ENCODE measurements at regions not wholly inside any gene's neighbourhood (a gene's known extent, or its start where the extent isn't known, plus 50 kb on each side); places are given as distances from the start of the nearest gene placed in this dataset.
"Not testable (repeated sequence)": the region's sequence is repeated elsewhere in the genome, so short reads cannot be mapped to it uniquely, and the experiment has no call there.

DNA sequence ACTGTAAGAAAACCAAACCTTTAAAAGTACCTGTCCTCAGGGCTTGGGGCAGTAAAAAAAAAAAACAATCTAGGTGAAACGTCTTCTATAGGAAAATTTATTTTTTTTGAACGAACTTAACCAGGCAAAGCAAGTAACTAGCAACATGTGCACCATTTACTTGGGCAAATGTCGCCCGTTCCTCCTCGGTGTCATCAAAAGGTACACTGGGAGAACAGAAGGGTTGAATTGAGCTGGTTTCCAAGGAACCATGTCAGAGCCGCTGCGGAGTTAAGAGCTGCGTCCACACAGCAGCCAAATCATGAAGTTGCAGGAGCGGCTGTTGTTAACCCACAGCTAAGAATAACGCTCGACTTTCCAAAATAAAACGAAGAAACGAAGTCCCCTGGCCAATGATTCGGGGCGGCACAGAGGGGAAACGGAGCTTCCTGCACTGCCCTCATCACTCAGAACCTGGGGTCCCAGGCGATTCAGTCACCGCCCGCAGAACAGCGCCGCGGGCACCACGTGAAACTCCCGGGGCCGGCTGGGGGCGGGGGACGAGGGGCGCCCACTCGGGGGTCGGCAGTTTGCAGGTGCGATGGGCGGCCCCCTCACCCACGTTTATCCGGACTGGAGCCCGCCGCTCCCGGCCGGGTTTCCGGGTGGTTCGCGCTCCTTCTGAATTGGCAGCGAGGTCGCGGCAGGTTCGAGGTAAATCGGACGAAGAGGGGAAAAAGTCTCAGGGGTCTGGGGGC, 53.6 kb upstream of the PLGLB1 start:
- DNase-seq = peak; percentile 46

DNA sequence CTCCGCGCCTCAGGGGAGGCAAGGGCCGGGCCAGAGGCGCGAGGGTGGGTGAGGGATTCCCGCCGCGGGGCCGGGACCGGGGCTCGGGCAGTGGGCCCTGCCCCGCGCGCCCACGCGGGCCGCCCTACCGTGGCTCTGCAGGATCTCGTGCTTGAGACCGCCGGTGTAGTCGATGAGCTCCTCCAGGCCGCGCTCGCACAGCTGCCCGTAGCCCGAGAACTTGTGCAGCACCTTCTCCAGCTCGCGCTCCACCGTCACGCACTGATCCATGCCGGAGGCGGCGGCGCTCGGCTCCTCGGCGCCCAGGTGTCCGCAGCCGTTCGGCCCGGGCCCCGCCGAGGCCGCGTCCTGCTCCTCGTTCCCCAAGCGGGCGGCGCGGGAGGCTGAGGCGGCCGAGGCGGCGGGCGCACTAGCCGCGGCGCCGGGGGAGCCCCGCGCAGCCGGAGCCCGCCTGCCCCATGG, 54.2 kb upstream of the PLGLB1 start:
- peak; percentile 68 for DNase-seq

DNA sequence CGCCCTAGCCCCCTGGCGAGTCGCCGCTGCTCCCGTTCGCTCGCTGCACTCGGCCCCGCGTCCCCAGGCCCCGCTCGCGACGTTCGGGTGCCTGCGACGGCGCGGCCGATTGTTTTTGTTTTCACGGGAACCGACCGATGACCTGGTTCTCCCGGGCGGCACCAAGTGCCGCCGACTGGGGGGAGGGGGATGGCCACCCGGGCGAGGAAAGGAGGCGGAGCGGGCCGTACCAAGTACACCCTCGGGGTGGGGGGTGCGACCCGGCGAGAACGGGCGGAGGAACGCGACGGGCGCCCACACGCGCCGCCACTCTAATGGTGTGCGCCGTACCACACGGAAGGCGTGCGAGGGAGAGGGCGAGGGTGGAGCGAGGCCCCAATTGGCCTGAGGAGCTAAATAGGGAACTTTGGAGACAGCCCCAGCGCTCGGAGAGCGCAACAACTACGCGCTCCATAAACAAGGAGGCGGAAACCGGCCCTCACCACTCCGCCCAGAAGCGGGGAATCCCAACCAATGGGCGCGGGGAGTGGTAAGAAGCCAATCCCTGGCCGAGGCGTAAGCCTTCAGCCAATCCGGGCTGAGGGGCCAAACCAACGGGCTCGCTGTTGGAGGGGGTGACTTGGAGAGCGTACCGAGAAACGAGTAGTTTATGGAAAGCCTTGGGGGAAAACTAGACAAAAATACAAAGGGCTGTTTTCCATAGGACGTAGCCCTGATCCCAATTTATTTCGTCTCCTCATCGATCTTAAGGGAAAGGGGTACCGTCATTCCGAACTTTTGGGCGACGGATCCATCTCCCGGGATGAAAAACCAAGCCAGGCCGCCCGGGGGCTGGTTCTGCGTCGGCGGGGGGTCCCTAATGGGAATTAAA, 54.8 kb upstream of the PLGLB1 start:
- DNase-seq = peak; percentile 94

DNA sequence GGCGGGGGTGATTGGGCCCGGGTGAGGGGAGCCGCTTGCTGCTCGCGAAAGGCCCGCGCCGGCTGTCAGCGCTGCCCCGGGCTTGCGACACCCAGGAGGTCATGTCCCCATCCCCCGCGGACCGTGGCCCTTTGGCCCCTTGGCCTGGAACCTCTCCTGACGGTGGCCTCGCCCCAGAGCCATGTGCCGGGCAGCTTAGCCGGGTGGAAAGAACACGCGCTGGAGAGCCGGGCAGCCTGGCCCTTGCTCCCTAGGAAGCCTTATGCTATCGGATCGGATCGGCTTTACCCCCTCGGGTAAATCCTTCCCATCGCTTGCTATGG, 55.4 kb upstream of the PLGLB1 start:
- DNase-seq = not testable (repeated sequence)

DNA sequence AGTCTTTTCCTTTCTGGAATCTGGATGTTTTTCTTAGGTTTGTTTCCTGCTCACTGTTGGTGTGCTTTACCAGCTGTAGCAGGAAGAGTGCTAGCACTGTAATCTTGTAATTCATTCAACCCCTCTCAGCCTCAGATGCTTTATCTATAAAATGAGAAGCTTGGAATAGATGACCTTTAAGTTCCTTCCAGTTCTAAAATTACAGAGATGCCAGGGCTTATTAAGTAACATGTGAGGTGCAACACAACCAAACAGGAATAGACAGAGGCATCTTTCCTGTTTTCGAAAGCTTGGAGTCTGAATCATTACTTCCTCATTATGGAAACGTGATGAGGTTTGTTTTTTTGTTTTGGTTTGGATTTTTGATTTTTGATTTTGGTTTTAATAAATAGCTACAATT, 60.1 kb upstream of the PLGLB1 start:
- DNase-seq = not testable (repeated sequence)

DNA sequence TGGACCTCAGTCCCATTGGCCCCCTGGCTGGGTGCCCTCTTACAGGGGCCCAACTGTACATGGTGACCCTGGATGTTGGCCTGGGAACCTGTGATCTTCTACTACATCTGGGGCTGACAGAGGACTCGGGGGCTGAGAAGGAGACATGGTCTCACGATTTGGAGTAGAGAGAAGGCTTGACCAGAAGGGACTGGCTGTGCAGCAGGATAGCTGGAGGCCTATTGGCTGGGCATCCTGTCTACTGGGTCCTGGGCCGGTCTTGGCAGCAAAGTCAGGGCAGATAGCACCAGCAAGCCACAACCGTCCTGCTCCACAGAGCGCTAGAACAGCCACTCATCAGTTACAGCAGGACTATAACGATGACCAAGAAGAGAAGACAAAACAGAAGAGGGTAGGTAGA, 66.4 kb upstream of the PLGLB1 start:
- not testable (repeated sequence) for DNase-seq

DNA sequence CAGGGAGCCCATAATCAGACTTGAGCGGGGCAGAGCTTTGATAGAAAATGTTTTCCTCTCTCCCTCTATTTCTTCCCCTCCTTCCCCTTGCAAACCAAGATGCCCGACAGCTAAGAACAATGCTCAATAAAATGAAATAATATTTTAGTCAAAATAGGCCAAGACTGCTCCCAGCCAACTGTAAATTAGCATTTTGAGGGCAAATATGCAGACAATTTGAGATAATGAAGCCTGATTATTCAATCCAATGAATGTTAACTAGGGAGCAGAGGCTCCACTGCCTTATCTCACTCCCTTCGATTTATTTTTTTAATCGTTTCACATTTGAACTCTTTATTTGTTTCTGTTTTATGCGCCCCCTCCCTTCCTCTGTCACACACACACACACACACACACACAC, 67.8 kb upstream of the PLGLB1 start:
- not testable (repeated sequence) for DNase-seq

DNA sequence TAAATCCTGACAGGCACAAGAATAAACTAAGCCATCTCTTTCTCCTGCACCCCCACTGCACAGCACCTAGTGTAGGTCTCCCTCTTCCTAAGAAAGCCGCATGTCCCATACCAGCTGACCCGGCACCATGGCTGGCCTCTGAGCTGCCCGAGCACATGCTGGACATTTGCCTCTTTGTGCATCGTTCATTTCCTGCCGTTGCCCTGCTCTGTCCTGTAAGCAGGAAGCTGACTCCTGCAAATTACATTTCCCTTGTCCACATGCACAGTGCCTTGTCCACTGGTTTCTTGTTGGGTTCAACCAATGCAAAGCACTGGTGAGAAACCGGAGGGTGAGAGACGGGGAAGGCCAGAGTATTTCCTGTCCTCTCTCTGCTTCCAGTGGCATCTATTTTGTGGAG, 71.6 kb upstream of the PLGLB1 start:
- not testable (repeated sequence) for DNase-seq

DNA sequence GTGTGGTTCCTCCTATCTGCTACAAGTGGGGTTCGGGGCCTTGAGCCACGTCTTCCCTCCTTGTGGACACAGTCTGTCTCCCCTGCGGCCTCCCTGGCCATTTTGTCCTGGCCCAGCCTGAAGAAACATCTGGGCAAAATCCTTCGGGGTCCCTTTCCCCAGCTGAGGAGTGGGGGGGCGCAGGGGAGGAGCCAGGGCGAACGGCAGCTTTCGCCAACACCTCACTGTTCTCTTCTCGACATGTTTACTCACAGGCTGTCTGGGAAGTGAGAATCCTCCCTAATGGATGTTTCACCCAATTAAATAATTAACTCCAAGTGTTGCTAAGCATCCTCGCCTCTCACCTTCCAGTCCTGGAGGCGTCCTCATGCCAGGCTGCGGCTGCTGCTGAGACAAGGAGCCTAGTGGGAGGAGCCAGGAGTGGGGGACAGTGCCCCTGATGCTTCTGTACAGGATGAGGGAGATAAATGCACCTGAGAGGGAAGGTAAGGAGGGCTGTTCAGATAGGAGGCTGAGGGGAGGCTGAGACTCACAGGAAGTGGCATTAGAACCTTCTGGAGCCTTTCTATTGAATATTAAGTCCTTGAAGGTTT, 72.4 kb upstream of the PLGLB1 start:
- not testable (repeated sequence) for DNase-seq

DNA sequence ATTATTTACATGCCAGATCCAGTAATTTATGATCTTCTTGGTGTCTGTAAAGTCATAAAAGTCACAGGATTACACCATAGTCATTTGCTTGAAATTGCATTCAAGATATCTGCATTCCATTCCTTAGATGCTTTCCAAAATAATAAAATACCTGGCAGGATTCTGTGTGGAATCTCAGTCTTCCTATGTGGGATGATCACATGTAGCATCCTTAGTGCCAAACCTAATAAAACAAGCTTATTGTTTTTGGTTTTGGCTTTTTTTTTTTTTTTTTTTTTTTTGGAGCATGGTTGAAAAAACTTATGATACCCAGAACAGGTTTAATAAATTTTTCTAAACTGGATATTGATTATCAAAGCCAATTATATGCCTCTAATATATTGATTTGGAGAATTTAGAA, 74.2 kb upstream of the PLGLB1 start:
- not testable (repeated sequence) for DNase-seq

DNA sequence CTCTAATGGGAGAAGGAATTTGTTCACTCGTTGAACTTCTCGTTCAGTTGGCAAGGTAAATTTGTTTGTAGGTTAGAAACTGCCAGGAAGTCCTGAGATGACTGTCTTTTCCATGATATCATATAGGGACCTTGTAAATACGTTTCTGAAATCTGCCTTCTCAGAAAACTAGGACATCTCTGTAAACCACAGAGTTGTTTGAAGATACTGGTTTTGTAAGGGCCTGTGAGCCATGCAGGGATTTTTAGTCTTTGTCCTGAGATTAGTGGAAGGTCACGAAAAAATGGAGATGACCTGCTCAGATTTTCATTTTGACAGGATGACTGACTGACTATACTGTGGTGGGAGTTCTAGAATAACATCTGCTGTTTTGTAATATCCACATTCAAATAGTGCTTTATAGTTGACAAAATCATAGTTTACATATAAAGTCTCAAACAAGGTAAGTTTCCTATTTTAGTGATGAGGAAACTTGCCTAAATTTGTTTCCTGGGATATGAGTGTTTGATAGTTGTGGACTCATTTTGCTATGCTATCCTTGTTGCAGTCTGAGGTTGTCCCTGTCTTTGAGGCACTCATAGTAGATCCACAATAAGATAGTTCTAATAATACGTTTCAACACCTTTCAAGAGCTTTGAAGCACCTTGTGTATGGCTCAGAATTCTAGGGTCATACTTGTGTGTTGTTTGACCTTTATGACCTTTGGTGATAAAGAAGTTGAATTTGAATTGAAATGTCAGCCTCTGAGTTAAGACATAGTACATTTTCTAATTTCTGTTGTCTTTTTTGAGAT, 107.3 kb upstream of the PLGLB1 start:
- not testable (repeated sequence) for DNase-seq

DNA sequence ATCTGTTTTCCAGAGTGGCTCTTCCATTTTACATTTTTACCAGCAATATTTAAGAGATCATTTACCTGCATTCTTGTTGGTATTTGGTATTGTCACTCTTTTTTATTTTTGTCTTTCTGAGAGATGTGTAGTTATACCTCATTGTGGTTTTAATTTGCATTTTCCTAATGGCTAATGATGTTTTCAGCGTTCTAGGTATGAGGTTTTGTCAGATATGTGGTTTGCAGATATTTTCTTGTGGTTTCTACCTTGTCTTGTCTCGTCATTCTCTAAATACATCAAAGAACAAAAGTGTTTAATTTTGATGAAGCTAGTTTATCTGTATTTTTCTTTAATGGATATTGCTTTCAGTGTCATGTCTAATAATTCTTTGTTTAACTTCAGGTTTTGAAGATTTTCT, 110.9 kb upstream of the PLGLB1 start:
- DNase-seq = not testable (repeated sequence)

DNA sequence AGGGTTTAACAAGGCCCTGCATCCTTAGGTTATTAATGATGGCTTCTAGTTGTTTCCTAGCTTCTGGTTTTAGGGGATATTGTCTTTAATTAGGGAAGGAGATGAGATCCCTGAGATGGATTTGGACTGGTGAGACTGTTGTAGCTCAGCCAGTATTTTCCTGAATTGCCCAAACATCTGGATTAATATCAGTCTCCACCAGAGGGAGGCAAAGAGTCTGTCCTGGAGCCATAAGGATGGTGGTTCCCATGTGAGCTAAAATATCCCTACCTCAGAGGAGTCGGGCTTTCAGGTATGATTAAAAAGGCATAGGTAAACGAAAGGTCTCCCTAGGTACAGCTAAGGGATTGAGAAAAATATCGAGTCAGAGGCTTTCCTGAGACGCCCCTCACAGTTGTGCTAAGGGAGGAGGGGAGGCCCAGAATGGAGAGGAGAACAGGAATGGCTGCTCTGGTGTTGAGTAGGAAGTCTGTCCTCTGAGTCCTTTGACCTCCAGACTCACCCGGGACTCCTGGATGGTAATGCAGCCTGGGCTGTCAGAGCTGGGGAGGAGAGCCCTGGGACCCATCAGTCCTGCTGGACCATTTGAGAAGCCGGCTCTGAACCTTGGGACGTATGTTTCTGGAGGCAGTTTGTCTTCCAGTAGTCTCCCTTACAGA, 130.3 kb upstream of the PLGLB1 start:
- not testable (repeated sequence) for DNase-seq

DNA sequence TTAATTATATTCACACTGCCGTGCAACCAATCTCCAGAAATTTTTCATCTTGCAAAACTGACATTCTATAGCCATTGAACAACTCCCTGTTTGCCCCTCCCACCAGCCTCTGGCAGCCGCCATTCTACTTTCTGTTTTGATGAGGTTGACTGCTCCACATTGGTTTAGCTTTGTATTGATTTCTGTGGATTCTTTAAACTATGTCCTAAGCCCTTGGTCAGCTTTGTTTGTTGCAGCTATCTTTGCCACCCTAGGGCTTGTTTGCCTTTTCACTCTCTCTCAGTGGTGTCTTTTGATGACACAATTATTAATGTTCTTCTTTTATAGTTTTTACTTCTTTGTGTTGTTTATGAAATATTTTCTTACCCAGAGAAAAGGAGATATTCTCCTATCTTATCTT, 152.8 kb upstream of the PLGLB1 start:
- DNase-seq = not testable (repeated sequence)

DNA sequence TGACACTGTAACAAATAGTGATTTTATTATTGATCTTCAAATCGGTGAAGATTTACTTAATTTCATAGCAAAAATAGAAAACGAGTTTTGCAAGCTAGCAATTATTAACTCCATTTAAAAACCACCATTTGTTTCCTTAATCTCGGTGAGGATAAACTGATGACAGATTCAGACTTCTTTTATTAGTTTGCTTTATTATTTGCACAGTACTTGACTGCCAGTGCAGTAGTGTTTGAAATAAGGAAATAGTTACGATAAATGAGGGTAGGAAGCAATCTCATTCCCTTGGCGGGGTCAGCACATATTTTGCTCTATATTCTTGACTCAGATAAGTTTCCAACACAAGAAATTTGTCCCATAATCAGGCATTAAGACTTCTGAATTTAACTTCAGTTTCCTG, 161.7 kb upstream of the PLGLB1 start:
- not testable (repeated sequence) for DNase-seq

DNA sequence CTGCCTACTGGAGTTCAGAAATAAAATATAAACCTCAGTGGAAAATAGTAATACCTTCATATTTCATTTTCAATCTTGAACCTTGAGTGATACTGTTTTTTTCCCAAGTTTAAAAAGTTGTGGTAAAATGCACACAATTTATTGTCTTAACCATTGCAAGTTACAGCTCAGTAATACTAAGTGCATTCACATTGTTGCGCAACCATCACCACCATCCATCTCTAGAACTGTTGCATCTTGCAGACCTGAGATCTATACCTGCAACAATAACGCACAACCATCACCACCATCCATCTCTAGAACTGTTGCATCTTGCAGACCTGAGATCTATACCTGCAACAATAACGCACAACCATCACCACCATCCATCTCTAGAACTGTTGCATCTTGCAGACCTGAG, 162.6 kb upstream of the PLGLB1 start:
- DNase-seq = not testable (repeated sequence)

DNA sequence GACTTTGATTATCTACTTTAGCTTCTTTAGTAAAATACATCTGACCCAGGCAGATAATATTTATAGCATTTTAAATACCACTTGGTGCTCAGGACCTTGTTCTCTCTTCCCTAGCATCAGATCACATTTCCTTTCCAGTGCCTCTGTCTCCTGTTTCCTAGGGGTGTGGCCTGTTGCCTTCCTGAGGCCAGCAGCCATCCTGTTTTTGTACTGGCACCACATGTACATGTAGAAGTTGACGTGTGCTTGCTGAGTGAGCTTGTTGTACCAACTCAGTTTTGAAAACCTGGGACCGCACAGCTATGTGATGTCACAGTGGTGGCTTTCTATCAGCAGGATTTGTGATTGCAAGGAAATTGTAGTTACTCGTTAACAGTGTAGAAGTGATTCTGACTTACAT, 167.6 kb upstream of the PLGLB1 start:
- DNase-seq = not testable (repeated sequence)

DNA sequence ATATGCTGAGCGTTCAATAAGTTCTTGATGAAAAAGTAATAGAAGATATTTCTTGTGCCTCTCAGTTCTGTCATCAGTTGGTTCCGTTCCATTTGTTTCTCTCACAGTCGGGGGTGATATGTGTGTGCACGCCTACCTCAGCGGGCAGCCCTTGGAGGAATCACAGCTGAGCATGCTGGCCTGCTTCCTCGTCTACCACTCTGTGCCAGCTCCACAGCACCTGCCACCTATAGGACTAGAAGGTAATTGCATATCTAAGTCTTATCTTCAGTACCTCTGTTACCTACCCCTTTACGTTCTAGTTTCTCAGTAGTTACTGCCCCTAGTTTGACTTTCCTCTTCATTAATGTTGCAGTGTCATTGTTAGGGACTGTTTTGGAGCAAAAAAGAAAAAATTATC, 171.7 kb upstream of the PLGLB1 start:
- DNase-seq = not testable (repeated sequence)

DNA sequence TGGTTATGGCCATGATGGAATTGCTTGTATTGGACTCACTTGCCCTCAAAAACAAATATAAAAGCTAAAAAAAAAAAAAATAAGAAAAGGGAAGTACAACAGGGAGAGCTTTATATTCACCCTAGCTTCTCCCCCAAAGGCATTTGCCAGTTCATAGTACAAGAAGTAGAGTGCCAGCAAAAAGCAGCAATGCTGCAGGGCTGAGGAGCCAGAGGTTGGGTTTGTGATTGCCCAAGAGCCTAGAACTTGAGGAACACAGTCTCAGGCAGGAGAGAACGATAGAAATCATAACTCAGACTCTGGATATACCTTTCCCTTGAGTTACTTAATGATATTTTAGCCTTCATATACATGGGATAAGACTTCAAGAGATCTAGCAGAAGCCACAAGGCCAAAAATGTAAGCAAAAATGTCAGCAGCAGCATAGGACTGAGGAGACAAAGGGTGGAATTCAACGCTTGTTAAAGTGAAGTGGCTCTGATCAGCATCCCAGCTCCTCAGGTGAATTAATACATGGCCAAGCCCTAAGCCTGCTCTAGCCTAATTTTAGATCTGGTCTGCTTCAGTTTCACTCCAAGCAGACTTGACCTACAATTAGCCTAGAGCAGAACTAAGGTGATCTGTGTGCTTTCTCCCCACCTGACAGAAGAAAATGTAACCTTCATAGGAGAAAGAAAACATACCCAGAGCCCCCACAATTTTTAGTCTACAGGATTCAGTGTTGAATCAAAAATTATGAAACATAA, 172.8 kb upstream of the PLGLB1 start:
- not testable (repeated sequence) for DNase-seq

DNA sequence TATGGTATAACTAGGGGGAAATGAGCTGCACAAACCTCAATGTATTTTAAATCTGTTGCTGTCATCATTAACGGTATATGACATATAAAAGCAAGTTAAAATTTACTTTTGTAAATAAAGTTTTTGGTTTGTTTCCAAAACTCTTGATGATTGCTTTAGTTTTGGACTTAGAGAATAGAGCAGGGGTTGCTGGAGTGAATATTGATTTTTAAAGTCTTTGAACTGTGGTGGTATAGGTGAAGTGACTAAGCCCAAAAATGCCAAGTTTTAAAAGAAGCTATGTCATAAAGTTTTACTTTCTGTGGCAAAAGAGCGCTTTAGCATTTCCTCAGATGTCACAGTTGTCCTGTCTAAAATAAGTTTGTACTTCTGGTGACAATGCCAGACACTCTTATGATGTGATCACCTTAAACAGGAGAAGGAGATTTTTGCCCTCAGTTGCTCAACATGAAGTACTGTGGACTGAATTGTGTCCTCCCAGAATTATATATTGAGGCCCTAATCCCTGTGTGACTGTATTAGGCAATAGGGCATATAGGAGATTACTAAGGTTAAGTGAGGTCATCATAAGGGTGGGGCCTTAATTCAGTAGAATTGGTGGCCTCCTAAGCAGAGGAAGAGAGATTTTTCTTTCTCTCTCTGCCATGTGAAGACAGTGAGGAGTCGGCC, 175.2 kb upstream of the PLGLB1 start:
- not testable (repeated sequence) for DNase-seq

DNA sequence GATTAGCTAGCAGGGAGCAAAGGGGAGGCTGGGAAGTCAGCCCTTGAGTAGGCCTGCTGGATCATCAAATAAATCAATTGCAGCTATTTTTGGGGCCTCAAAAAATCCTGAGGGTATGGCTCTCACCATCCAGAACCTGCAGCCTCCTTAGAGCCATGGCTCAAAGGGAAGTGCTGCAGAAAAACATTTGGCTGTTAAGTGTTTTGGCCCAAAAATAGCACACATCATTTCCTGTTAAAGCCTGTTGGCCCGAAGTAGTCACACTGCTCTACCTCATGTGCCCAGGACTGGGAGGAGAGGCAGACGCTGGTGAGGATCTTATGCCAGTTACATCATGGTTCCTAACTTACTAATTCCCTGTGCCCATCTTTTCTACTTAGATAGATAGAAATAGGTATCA, 176.8 kb upstream of the PLGLB1 start:
- DNase-seq = not testable (repeated sequence)
